ENCODE measurements at regions not wholly inside any gene's neighbourhood (a gene's known extent, or its start where the extent isn't known, plus 50 kb on each side); places are given as distances from the start of the nearest gene placed in this dataset.

- TF ChIP-seq BRCA1 (IDR thresholded peaks at IDR 0.05; ENCODE audit: low read depth, low read length) (no peak), E2F4 (IDR thresholded peaks at IDR 0.05; ENCODE audit: low read depth, low read length) (no peak), MEF2A (IDR thresholded peaks at IDR 0.05; ENCODE audit: insufficient read depth, low read depth, low read length) (no peak)
- TF ChIP-seq, protein P1, sequence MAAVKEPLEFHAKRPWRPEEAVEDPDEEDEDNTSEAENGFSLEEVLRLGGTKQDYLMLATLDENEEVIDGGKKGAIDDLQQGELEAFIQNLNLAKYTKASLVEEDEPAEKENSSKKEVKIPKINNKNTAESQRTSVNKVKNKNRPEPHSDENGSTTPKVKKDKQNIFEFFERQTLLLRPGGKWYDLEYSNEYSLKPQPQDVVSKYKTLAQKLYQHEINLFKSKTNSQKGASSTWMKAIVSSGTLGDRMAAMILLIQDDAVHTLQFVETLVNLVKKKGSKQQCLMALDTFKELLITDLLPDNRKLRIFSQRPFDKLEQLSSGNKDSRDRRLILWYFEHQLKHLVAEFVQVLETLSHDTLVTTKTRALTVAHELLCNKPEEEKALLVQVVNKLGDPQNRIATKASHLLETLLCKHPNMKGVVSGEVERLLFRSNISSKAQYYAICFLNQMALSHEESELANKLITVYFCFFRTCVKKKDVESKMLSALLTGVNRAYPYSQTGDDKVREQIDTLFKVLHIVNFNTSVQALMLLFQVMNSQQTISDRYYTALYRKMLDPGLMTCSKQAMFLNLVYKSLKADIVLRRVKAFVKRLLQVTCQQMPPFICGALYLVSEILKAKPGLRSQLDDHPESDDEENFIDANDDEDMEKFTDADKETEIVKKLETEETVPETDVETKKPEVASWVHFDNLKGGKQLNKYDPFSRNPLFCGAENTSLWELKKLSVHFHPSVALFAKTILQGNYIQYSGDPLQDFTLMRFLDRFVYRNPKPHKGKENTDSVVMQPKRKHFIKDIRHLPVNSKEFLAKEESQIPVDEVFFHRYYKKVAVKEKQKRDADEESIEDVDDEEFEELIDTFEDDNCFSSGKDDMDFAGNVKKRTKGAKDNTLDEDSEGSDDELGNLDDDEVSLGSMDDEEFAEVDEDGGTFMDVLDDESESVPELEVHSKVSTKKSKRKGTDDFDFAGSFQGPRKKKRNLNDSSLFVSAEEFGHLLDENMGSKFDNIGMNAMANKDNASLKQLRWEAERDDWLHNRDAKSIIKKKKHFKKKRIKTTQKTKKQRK (IDR thresholded peaks at IDR 0.05; ENCODE audit: low read depth, low read length): no peak
- TF ChIP-seq, protein P2, sequence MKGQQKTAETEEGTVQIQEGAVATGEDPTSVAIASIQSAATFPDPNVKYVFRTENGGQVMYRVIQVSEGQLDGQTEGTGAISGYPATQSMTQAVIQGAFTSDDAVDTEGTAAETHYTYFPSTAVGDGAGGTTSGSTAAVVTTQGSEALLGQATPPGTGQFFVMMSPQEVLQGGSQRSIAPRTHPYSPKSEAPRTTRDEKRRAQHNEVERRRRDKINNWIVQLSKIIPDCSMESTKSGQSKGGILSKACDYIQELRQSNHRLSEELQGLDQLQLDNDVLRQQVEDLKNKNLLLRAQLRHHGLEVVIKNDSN (IDR thresholded peaks at IDR 0.05; ENCODE audit: borderline replicate concordance, extremely low read length, insufficient read depth, low read depth, low read length): no peak
Observed at GRCh38 chrX:140433582-140433981, 71.3 kb downstream of the SOX3 start (continued).

DNA sequence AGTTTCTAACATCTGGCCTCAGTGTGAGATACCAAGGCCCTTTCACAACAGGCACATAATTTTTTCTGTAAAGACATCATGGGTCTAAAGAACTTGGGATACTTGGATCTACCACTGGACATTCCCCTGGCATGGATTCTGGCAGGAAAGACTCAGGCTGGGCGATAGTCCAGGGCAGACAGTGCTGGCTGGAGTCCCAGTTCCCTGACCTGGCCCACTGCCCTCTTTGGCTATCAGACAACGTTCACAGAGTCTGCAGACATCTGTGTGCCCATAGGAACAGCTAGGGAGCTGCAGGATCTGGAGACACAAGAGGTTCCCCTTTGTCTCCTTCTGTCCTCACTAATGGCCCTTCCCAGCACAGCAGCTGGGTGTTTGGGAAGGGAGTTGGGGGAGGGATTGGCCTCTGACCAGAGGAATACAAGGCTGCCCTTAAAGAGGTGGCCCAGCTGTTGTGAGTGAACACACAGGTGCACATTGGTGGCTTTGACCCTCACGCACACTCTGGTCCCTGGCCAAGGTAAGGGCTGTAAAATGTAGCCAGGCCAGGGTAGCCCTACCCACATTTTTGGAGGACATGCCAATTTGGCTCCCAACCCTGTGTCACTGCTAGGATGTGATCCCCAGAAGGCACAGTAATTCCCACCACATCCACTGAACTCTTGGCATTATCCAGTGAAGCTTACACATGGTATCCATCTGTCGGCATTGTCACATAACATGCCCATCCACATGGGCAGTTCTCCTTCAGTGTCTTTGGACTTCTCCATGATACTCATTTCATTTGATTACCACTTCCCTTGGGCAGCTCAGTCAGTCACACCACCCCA is 72.3 kb downstream of the SOX3 start:
- H3K9me3 ChIP-seq (replicated peaks; ENCODE audit: control insufficient read depth, insufficient read depth, low read length): no peaks in the 10 kb centered on the region
- RAD21 ChIA-PET (ENCODE audit: unreplicated experiment): no interaction called here
- no TSS peak for BruUV-seq (replicated peaks)
- ATAC-seq: no peak
- no peak overlapping the region for H3K4me2 ChIP-seq (ENCODE audit: control insufficient read depth, insufficient read depth)
- no peaks in the 10 kb centered on the region for H4K20me1 ChIP-seq (ENCODE audit: control insufficient read depth, insufficient read depth)
- intact Hi-C loops (cut with micrococcal nuclease; ENCODE audit: unreplicated experiment): no loop called here
- no peak overlapping the region for H3K9ac ChIP-seq (ENCODE audit: control insufficient read depth, insufficient read depth, low read length)
- no peak overlapping the region for H3K4me3 ChIP-seq
- no peak for DNase-seq (ENCODE audit: low read depth, low spot score)
- WGBS (ENCODE audit: insufficient coverage, insufficient replicate concordance, low lambda C conversion rate, missing lambda C conversion rate): 40% methylated on average over 4 of the region's 4 CpGs
- no peak overlapping the region for H2AFZ ChIP-seq (ENCODE audit: control insufficient read depth, low read depth, low read length)
- H3K4me1 ChIP-seq (ENCODE audit: control insufficient read depth, insufficient read depth, low read length): no peaks in the 10 kb centered on the region
- SMC1A ChIA-PET (ENCODE audit: uncharacterized antibody, unreplicated experiment): no interaction called here
- no peaks in the 10 kb centered on the region for H3K27me3 ChIP-seq (replicated peaks in 1 of 2; ENCODE audit: control insufficient read depth in 2 of 2, insufficient read depth in 2 of 2, low read length in 1 of 2)
- POLR2A ChIA-PET: no interaction called here
- CTCF ChIA-PET: no interaction called here
- H3K79me2 ChIP-seq (ENCODE audit: control insufficient read depth, insufficient read depth, low read length): no peaks in the 10 kb centered on the region
- in situ Hi-C loops (cut with MboI): no loop called here
- no peak overlapping the region for H3K27ac ChIP-seq (ENCODE audit: control insufficient read depth, insufficient read depth)
- no peak for FAIRE-seq
- no peaks in the 10 kb centered on the region for H3K36me3 ChIP-seq (ENCODE audit: control insufficient read depth in 2 of 2, insufficient read depth in 2 of 2, low read length in 1 of 2)
- TF ChIP-seq PKNOX1 (IDR thresholded peaks at IDR 0.05) (no peak), ZNF592 (IDR thresholded peaks at IDR 0.05) (no peak), NFXL1 (IDR thresholded peaks at IDR 0.05; ENCODE audit: borderline replicate concordance) (no peak), SREBF1 (IDR thresholded peaks at IDR 0.05; ENCODE audit: low read length) (no peak)
